Loucy (cell line): ENCODE measurements at regions not wholly inside any gene's neighbourhood (a gene's known extent, or its start where the extent isn't known, plus 50 kb on each side); places are given as distances from the start of the nearest gene placed in this dataset.

Experiments
- H2AFZ ChIP-seq: fragments of 200-600 bp; sonication (generic); 2 replicates; pipeline ENCODE4 v1.6.0; 2016; ENCODE audit warnings: antibody characterized with exemption, mild to moderate bottlenecking, low read length, moderate library complexity
- H3F3A ChIP-seq: fragments of 200-600 bp; 2 replicates; pipeline ENCODE4 v1.6.0; 2016; ENCODE audit warnings: antibody characterized with exemption, low read depth, mild to moderate bottlenecking
- H3K27me3 ChIP-seq: fragments of 200-600 bp; sonication (generic); 2 replicates; pipeline ENCODE4 v1.6.1; 2014; ENCODE audit warnings: low read length, mild to moderate bottlenecking; ENCODE audit not compliant: insufficient read depth, poor library complexity, severe bottlenecking
- H3K36me3 ChIP-seq: fragments of 200-600 bp; sonication (generic); 2 replicates; pipeline ENCODE4 v1.6.1; 2016; ENCODE audit warnings: low read length; ENCODE audit not compliant: insufficient read depth
- H3K4me1 ChIP-seq: fragments of 200-600 bp; sonication (generic); 2 replicates; pipeline ENCODE4 v1.5.1; 2014; ENCODE audit warnings: low read length, mild to moderate bottlenecking; ENCODE audit not compliant: insufficient read depth, poor library complexity, severe bottlenecking
- H3K4me2 ChIP-seq: fragments of 200-600 bp; sonication (generic); 2 replicates; pipeline ENCODE4 v1.6.0; 2014; ENCODE audit warnings: antibody characterized with exemption, low read length, low read depth, mild to moderate bottlenecking; ENCODE audit not compliant: poor library complexity, severe bottlenecking
- H3K4me3 ChIP-seq: fragments of 200-600 bp; sonication (generic); 2 replicates; pipeline ENCODE4 v1.5.1; 2014; ENCODE audit warnings: low read length, mild to moderate bottlenecking, mixed read lengths; ENCODE audit not compliant: poor library complexity, severe bottlenecking
- H3K79me2 ChIP-seq: fragments of 200-600 bp; sonication (generic); 2 replicates; pipeline ENCODE4 v1.6.1; 2014; ENCODE audit warnings: low read length; ENCODE audit not compliant: insufficient read depth
- H3K9ac ChIP-seq: fragments of 200-600 bp; sonication (generic); 2 replicates; pipeline ENCODE4 v1.6.0; 2014; ENCODE audit warnings: mild to moderate bottlenecking, low read depth, low read length, moderate library complexity; ENCODE audit not compliant: poor library complexity, severe bottlenecking
- H3K9me2 ChIP-seq: fragments of 200-600 bp; sonication (generic); replicated peaks from 2 replicates; pipeline ENCODE4 v1.6.1; 2016; ENCODE audit warnings: low read depth, low read length, mixed read lengths
- H3K9me3 ChIP-seq: fragments of 200-600 bp; sonication (generic); 2 replicates; pipeline ENCODE4 v1.6.1; 2014; ENCODE audit warnings: mild to moderate bottlenecking, antibody characterized with exemption, low read length, low read depth; ENCODE audit not compliant: insufficient read depth
- H4K20me1 ChIP-seq: fragments of 200-600 bp; sonication (generic); 2 replicates; pipeline ENCODE4 v1.6.0; 2014; ENCODE audit warnings: antibody characterized with exemption, low read length, mild to moderate bottlenecking; ENCODE audit not compliant: insufficient read depth, poor library complexity, severe bottlenecking
- EZH2phosphoT487 ChIP-seq: fragments of 200-600 bp; IDR thresholded peaks from 2 replicates; pipeline ENCODE4 v1.6.1; 2018; ENCODE audit warnings: antibody characterized with exemption, mild to moderate bottlenecking, moderate library complexity, borderline replicate concordance
- TF ChIP-seq, protein P1 (sequence below): fragments of 200-600 bp; sonication (generic); conservative IDR thresholded peaks from 2 replicates; pipeline ENCODE4 v1.5.1; 2014; ENCODE audit warnings: mild to moderate bottlenecking, antibody characterized with exemption, low read length

DNA sequence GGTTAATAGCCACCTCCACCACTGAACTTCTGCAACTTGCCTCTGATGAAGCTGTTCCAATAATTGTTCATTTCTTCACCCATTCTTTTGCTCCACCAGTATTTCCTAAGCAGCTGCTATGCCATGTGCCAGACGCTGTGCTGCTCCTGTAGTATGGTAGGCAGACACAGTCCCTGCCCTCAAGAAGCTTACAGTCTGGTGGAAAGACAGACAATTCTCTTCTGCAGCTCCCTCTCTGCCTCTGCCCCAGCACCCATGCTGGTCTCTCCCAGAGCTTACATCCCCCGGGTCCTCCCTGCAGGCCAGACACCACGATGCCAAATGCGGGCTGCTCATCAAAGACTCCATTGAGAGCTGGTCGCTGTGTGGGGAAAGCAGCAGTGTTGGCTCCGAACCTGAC, 111.6 kb upstream of the ESRRB start:
- Histone ChIP-seq H3K27me3 (no peaks in the 10 kb centered on the region), H3K9me3 (no peaks in the 10 kb centered on the region), H2AFZ (no peak overlapping the region), H3K9me2 (no peaks in the 10 kb centered on the region), H3K4me1 (peaks cover 8% of the 10 kb centered on the region), H3K36me3 (no peaks in the 10 kb centered on the region), H4K20me1 (no peaks in the 10 kb centered on the region), H3F3A (no peaks in the 10 kb centered on the region), H3K9ac (no peak overlapping the region), H3K79me2 (no peaks in the 10 kb centered on the region), H3K4me2 (no peak overlapping the region), H3K4me3 (no peak overlapping the region)
- TF ChIP-seq, protein P1, sequence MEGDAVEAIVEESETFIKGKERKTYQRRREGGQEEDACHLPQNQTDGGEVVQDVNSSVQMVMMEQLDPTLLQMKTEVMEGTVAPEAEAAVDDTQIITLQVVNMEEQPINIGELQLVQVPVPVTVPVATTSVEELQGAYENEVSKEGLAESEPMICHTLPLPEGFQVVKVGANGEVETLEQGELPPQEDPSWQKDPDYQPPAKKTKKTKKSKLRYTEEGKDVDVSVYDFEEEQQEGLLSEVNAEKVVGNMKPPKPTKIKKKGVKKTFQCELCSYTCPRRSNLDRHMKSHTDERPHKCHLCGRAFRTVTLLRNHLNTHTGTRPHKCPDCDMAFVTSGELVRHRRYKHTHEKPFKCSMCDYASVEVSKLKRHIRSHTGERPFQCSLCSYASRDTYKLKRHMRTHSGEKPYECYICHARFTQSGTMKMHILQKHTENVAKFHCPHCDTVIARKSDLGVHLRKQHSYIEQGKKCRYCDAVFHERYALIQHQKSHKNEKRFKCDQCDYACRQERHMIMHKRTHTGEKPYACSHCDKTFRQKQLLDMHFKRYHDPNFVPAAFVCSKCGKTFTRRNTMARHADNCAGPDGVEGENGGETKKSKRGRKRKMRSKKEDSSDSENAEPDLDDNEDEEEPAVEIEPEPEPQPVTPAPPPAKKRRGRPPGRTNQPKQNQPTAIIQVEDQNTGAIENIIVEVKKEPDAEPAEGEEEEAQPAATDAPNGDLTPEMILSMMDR: no peak
- no peak for TF ChIP-seq EZH2phosphoT487

DNA sequence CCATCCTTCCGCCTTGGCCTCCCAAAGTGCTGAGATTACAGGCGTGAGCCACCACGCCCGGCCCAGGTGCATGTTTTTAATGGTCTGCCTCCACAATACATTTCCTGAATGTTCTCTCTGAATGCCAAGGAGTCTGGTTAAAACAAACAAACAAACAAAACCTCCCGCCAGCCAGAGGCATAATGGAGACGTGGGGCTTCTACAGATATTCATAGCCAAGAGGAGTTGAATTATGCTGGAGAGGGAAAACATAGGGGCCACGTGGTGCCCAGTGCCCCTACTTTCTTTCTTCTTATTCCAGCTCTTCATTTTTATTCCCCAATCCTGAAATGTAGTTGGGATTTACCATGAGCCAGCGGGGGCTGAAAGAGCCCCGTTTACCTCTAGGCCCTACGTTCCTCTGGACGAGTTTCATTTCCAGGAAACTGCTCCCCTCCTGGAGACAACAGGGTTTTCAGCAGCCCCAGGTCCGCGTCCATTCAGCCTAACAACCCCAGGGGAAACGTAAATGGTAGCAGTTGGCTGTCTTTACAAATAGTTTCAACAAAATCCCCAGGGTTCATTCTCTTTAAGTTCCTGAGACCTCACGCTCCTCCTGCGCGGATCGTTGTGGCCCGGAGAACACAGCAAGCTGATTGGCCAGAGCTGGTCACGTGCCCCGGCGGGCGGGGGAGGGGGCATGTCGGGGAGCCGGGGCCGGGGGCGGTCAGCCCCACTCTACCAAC, 108.5 kb upstream of the ESRRB start:
- H3K9ac ChIP-seq: no peak overlapping the region
- no peaks in the 10 kb centered on the region for H3K36me3 ChIP-seq
- no peaks in the 10 kb centered on the region for H3K4me1 ChIP-seq
- H3K4me3 ChIP-seq: no peak overlapping the region
- no peak overlapping the region for H2AFZ ChIP-seq
- no peaks in the 10 kb centered on the region for H3K27me3 ChIP-seq
- no peaks in the 10 kb centered on the region for H4K20me1 ChIP-seq
- H3K9me3 ChIP-seq: no peaks in the 10 kb centered on the region
- no peaks in the 10 kb centered on the region for H3K9me2 ChIP-seq
- H3F3A ChIP-seq: no peaks in the 10 kb centered on the region
- no peak for TF ChIP-seq EZH2phosphoT487
- TF ChIP-seq, protein P1: no peak
- no peak overlapping the region for H3K4me2 ChIP-seq
- no peaks in the 10 kb centered on the region for H3K79me2 ChIP-seq

DNA sequence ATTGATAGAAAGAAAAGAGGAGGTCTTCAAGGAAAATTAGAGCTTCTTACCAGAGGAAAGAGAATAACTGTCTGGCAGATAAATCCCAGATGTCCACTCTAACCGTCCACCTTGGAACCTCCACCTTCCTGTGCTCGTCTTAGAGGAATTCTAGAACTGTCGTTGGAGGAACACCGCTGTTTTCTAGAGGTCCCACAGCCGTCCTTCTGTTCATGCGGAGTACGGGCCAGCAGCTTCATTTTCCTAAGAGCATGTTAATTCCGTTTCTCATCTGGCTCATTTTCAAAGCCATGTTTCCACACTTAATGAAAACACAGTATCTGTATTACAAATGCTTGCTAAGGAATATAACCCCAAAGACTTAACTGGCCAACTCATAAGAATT, 107.9 kb upstream of the ESRRB start:
- Histone ChIP-seq H3K36me3 (no peaks in the 10 kb centered on the region), H3K9ac (no peak overlapping the region), H3K4me1 (no peaks in the 10 kb centered on the region), H3K9me3 (no peaks in the 10 kb centered on the region), H2AFZ (no peak overlapping the region), H3K27me3 (no peaks in the 10 kb centered on the region), H3K4me2 (no peak overlapping the region), H3K9me2 (no peaks in the 10 kb centered on the region), H4K20me1 (no peaks in the 10 kb centered on the region), H3K4me3 (no peak overlapping the region), H3F3A (no peaks in the 10 kb centered on the region), H3K79me2 (no peaks in the 10 kb centered on the region)
- TF ChIP-seq, protein P1: no peak
- no peak for TF ChIP-seq EZH2phosphoT487
